A549 (cell line): ENCODE measurements at regions not wholly inside any gene's neighbourhood (a gene's known extent, or its start where the extent isn't known, plus 50 kb on each side); places are given as distances from the start of the nearest gene placed in this dataset.

Experiments used
- BHLHE40 ChIP-seq: IDR thresholded peaks from 2 replicates; pipeline ENCODE4 v1.6.1; 2012; ENCODE audit warnings: low read depth, low read length, inconsistent platforms
- CBX8 ChIP-seq: fragments of 200-600 bp; sonication (generic); IDR thresholded peaks from 2 replicates; pipeline ENCODE4 v1.6.1; 2016
- KDM1A ChIP-seq: fragments of 200-600 bp; sonication (generic); IDR thresholded peaks from 2 replicates; pipeline ENCODE4 v1.6.1; 2016; ENCODE audit warnings: low read depth, mild to moderate bottlenecking
- POLR2A ChIP-seq: IDR thresholded peaks from 2 replicates; pipeline ENCODE4 v1.6.1; 2012; ENCODE audit warnings: mild to moderate bottlenecking, low read length
- POLR2AphosphoS2 ChIP-seq: conservative IDR thresholded peaks from 2 replicates; pipeline ENCODE4 v1.6.1; 2012; ENCODE audit warnings: low read length, improper control_type of control experiment, inconsistent platforms
- TF ChIP-seq, protein P1 (sequence below): fragments of >200 bp; sonication (Bioruptor Twin); formaldehyde crosslinking; IDR thresholded peaks from 3 replicates; pipeline ENCODE4 v1.5.1; 2016

DNA sequence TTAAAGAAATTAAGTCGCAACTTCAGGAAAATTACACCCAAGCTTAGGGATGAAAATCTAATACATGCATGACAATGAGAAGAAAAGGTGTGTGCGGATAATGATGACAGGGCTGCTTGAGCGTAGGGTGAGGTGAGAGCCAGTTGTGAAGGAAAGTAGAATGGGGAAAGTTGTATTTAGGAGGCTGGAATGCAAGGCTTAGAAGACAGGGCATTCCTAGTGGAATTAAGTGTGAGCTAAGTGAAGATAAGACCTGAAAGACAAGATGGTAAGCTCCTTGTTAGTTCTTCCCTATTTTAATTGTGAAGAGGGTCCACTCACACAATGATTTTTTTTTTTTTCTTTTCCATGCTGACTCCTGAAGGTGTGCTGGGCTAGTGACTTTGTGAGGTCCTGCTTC lies 519.5 kb upstream of the SALL1 start:
- TF ChIP-seq KDM1A (no peak), POLR2A (no peak), POLR2AphosphoS2 (no peak), BHLHE40 (no peak), CBX8 (no peak)
- TF ChIP-seq, protein P1, sequence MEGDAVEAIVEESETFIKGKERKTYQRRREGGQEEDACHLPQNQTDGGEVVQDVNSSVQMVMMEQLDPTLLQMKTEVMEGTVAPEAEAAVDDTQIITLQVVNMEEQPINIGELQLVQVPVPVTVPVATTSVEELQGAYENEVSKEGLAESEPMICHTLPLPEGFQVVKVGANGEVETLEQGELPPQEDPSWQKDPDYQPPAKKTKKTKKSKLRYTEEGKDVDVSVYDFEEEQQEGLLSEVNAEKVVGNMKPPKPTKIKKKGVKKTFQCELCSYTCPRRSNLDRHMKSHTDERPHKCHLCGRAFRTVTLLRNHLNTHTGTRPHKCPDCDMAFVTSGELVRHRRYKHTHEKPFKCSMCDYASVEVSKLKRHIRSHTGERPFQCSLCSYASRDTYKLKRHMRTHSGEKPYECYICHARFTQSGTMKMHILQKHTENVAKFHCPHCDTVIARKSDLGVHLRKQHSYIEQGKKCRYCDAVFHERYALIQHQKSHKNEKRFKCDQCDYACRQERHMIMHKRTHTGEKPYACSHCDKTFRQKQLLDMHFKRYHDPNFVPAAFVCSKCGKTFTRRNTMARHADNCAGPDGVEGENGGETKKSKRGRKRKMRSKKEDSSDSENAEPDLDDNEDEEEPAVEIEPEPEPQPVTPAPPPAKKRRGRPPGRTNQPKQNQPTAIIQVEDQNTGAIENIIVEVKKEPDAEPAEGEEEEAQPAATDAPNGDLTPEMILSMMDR, result no peak
